Neuron (in vitro differentiated cells): ENCODE measurements at regions not wholly inside any gene's neighbourhood (a gene's known extent, or its start where the extent isn't known, plus 50 kb on each side); places are given as distances from the start of the nearest gene placed in this dataset.

Source experiments
- H2AFZ ChIP-seq: one replicate; pipeline ENCODE4 v1.6.1; 2013; ENCODE audit warnings: low read depth, mild to moderate bottlenecking, inconsistent platforms, low read length, moderate library complexity
- H3K27me3 ChIP-seq: one replicate; pipeline ENCODE4 v1.6.1; 2013; ENCODE audit warnings: low read length; ENCODE audit not compliant: insufficient read depth
- H3K36me3 ChIP-seq: one replicate; pipeline ENCODE4 v1.6.1; 2013; ENCODE audit warnings: low read length; ENCODE audit not compliant: insufficient read depth
- H3K4me1 ChIP-seq: one replicate; pipeline ENCODE4 v1.6.1; 2013; ENCODE audit warnings: low read length; ENCODE audit not compliant: insufficient read depth
- H3K4me3 ChIP-seq: 2 replicates; pipeline ENCODE4 v1.5.1; 2013; ENCODE audit warnings: mild to moderate bottlenecking, low read length, moderate library complexity
- H3K9me3 ChIP-seq: one replicate; pipeline ENCODE4 v1.6.1; 2013; ENCODE audit warnings: low read length

DNA sequence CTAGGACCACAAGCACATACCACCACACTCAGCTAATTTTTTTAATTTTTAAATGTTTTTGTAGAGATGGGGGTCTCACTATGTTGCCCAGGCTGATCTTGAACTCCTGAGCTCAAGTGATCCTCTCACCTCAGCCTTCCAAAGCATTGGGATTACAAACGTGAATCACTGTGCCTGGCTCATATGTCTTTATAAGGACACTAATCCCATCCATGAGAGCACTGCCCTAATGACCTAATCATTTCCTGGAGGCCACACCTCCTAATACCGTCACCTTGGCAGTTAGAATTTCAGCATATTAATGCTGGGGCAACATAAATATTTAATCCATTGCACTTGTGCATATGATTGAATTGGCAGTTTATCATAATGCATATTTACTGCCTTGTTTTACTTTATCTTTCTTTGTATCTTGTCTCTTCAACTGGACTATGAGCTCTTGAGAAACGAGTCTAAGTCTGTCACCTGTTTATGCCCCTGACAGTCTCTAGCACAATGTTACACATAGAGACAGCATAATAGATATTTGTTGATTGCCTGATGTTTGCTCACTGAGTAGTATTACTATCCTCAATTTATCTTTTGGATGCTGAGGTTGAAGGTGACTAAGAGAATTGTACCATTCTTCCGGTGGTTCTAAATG is 172.0 kb downstream of the AASDH start:
- Histone ChIP-seq H3K27me3 (no peaks in the 10 kb centered on the region), H2AFZ (no peak overlapping the region), H3K4me3 (no peak overlapping the region), H3K9me3 (peaks cover 9% of the 10 kb centered on the region), H3K36me3 (peaks cover 11% of the 10 kb centered on the region), H3K4me1 (peaks cover 4% of the 10 kb centered on the region)

DNA sequence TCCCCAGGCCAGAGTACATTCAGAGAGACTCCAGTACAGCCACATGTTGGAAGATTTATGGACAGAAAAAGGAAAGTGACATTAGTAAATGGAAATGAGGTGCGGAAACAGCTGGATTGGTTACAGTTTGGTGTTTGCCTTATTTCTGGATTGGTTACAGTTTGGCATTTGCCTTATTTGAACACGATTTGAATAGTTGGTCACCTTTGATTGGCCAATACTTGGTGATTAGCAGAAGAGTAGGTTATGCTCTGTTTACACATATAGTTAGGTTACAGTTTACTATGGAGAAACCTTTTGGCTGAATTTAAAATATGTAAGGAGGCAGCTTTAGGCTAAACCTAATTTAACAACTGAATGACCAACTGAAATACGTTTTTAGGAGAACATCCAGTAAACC is 173.7 kb downstream of the AASDH start:
- Histone ChIP-seq H3K27me3 (no peaks in the 10 kb centered on the region), H3K36me3 (peaks cover 7% of the 10 kb centered on the region)

DNA sequence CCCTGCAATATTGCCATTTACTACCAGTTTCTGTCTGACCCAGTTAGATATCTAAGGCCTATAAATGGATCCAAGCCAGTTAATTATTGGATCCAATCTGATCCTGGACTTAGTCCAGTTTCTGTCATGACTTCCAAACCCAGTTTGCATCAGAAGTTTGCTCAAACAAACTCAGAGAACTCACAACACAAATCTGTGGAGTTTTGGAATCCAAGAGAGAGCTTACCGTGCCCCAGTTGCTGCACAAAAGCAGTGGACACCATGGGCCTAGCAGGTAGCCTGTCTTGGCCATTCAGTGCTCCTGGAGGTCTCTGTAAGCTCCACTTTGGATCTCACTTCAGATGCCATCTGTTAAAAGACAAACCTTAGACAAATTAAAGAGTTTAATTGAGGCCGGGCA is 174.5 kb downstream of the AASDH start:
- peaks cover 14% of the 10 kb centered on the region for H3K9me3 ChIP-seq
- H3K27me3 ChIP-seq, result no peaks in the 10 kb centered on the region
- peaks cover 4% of the 10 kb centered on the region for H3K4me1 ChIP-seq
- no peak overlapping the region for H2AFZ ChIP-seq
- no peak overlapping the region for H3K4me3 ChIP-seq
- H3K36me3 ChIP-seq, result peaks cover 10% of the 10 kb centered on the region

More for the DNA sequence above, 173.7 kb downstream of the AASDH start:
- peaks cover 14% of the 10 kb centered on the region for H3K9me3 ChIP-seq
- H3K4me1 ChIP-seq, result peaks cover 4% of the 10 kb centered on the region
- no peak overlapping the region for H2AFZ ChIP-seq
- H3K4me3 ChIP-seq, result no peak overlapping the region

DNA sequence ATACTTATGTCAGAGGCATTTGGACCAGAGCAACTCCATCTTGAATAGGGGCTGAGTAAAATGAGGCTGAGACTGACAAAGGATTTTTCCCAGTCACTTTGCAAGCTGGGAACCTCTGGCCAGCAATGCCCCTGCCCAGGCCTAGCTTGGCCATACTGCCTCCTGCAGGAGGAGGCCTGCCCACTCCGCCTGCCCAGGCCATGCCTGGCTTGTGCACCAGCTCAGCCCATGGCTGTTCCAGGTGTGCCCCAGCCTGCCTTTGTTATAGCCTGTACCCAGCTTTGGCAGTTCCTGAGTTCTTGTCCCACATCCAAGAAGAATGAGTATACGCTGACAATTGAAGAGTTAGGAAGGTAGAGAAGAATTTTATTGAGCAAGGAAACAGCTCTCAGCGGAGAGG is 176.1 kb downstream of the AASDH start:
- H3K27me3 ChIP-seq, result no peaks in the 10 kb centered on the region
- no peak overlapping the region for H2AFZ ChIP-seq
- H3K9me3 ChIP-seq, result peaks cover 12% of the 10 kb centered on the region
- H3K4me1 ChIP-seq, result peaks cover 4% of the 10 kb centered on the region
- H3K36me3 ChIP-seq, result peaks cover 19% of the 10 kb centered on the region
- no peak overlapping the region for H3K4me3 ChIP-seq

DNA sequence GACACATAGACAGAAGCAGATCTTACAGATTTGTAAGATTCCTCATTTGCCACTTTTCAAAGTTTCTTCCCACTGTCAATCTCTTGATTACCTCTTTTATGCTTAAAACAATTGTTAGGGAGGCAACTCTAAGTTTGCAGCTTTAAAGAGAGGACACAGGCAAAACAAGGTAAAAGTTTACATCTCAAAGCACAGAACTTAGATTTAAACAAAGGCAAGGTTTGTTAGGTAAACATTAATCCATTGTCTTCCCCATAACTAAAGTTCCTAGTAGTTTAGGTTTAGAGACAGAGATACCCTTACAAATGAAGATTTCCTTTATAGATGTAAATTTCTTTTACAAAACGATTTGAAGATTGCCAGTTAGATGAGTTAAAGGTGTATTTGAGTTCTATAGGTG is 176.9 kb downstream of the AASDH start:
- H3K27me3 ChIP-seq, result no peaks in the 10 kb centered on the region
- peaks cover 1% of the 10 kb centered on the region for H3K4me1 ChIP-seq
- no peak overlapping the region for H3K4me3 ChIP-seq
- no peak overlapping the region for H2AFZ ChIP-seq
- H3K36me3 ChIP-seq, result peaks cover 21% of the 10 kb centered on the region
- H3K9me3 ChIP-seq, result peaks cover 12% of the 10 kb centered on the region

DNA sequence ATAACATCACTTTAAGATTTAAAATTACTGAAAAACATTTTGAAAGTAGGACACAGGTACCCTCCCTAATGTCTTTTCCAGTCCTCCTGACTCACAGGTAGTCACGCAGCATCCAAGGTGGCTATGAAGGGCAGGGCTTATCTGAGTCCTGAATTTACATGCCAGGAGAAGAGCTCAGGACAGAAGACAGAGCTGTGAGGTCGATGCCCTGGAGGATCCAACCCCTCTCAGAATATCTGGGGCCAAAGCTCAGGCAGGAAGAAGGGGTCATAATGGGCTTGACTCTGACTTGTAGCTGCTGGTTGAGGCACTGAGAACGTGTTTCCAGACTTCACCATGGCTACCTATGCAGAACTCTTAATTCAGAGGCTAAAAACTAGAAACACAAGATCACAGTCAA is 177.5 kb downstream of the AASDH start:
- no peak overlapping the region for H2AFZ ChIP-seq
- peaks cover 21% of the 10 kb centered on the region for H3K36me3 ChIP-seq
- H3K27me3 ChIP-seq, result no peaks in the 10 kb centered on the region
- H3K4me1 ChIP-seq, result no peaks in the 10 kb centered on the region
- H3K4me3 ChIP-seq, result no peak overlapping the region
- peaks cover 12% of the 10 kb centered on the region for H3K9me3 ChIP-seq

DNA sequence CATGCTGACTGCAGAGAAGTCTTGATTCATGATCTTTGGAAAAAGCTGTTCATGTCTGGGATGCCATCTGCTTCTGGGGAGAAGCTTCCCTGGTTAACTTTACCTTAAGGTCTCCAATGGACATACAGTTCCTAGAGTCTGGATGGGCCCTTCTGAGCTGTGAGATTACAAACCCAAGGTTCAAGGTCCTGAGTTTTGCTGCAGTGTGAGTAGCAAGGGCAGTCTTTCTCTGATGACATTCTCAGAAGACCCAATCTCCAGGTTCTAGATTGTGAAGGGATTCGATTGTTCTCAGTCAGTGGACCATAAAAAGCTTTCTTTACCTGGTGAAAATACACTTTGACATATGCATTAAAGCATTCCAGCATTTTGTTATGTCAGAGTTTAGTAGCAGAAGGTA is 179.2 kb downstream of the AASDH start:
- H3K27me3 ChIP-seq, result no peaks in the 10 kb centered on the region
- H2AFZ ChIP-seq, result no peak overlapping the region
- H3K36me3 ChIP-seq, result peaks cover 27% of the 10 kb centered on the region
- H3K9me3 ChIP-seq, result peaks cover 14% of the 10 kb centered on the region
- H3K4me1 ChIP-seq, result no peaks in the 10 kb centered on the region
- H3K4me3 ChIP-seq, result no peak overlapping the region

DNA sequence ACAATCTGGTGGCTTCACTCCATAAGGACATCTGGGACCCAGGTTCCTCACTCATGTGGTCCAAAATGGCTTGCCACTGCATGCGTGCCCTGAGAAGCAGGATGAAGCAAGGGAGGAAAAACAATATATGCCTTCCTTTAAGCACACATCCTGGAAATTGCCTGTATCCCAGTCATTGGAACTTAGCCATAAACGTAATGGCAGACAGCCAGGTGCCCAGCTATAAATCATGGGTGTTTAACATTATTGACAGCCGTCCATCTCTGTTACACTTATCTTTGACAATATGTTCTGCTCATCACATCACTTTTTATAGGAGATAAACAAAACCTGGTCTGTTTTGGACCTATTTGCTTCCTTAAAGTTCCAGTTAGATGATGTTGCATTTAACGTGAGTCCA is 181.0 kb downstream of the AASDH start:
- no peaks in the 10 kb centered on the region for H3K27me3 ChIP-seq
- H2AFZ ChIP-seq, result no peak overlapping the region
- peaks cover 12% of the 10 kb centered on the region for H3K9me3 ChIP-seq
- H3K36me3 ChIP-seq, result peaks cover 30% of the 10 kb centered on the region
- H3K4me3 ChIP-seq, result no peak overlapping the region
- H3K4me1 ChIP-seq, result no peaks in the 10 kb centered on the region

DNA sequence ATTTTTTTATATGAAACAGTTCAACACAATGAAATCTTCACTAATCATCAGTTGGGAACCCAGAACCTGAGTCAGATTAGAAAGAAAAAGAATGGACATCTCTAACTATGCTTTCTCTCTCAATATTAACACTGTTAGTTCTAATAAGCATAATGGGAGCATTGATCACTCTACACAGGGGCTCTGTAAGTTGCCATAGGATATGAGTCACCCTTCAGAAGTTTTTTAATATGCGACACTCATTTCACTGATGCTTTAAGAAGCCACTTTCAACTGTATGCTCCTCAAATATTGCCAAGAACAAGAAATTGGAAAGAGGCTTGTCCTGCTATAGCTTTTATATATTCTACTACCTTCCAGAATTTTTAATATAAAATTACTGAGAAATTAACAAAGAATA is 187.0 kb downstream of the AASDH start:
- no peak overlapping the region for H2AFZ ChIP-seq
- peaks cover 2% of the 10 kb centered on the region for H3K9me3 ChIP-seq
- H3K27me3 ChIP-seq, result no peaks in the 10 kb centered on the region
- peaks cover 14% of the 10 kb centered on the region for H3K36me3 ChIP-seq
- no peaks in the 10 kb centered on the region for H3K4me1 ChIP-seq
- no peak overlapping the region for H3K4me3 ChIP-seq

DNA sequence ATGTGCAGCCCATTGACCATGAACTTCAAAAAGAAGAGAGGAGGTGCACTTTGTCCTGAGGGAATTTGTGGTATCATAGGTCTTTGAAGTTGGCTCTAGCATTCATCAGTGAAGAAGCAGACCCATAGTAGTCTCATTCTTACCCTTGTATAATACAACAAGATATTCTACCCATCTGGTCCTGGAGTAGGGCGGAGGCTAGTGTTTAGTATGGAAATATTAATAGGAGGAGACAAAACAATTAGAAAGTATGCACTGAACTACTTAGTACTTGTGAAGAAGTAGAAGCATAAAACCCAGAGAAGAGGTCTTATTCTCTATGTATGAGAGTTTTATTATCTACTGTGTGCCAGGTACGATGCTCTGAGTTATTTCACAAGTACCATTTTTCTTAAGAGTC is 189.0 kb downstream of the AASDH start:
- Histone ChIP-seq H3K27me3 (no peaks in the 10 kb centered on the region), H2AFZ (no peak overlapping the region), H3K36me3 (peaks cover 7% of the 10 kb centered on the region), H3K4me1 (no peaks in the 10 kb centered on the region), H3K9me3 (no peaks in the 10 kb centered on the region), H3K4me3 (no peak overlapping the region)

DNA sequence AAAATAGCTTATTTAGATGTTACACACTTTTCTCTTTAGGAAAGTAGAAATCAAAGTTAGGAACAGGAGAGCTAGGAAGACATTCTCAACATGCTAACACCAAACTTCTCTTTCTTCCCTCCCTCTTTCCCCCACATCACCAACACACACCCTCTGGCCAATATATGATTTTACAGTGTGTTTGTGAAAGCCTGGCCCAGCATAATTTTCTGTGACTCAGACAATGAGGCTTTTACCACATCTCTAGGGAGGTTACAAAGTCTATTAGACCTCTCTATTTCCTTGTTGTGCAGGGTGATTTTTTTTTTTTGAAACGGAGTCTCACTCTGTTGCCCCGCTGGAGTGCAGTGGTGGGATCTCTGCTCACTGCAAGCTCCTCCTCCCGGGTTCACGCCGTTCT is 189.9 kb downstream of the AASDH start:
- Histone ChIP-seq H3K36me3 (peaks cover 7% of the 10 kb centered on the region), H3K4me1 (no peaks in the 10 kb centered on the region), H3K4me3 (no peak overlapping the region), H3K9me3 (no peaks in the 10 kb centered on the region), H2AFZ (no peak overlapping the region), H3K27me3 (no peaks in the 10 kb centered on the region)

DNA sequence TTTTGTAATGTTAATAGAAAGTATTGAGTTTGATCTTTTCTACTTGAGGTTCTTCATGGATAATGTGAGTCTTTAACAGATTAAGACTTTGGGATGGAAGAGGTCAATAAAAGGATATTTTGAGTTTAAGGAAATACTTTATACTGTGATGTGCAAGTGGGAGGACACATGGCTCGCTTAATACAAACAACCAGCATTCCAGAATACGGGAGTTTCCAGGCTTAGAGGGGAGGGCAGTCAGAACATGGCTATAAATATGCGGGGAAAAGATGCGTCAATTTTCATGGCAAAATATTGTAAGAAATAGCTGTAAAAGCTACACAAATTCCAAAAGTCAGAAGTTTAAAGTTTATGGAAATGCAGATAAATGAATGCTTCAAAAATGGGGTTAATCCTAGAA is 192.3 kb downstream of the AASDH start:
- Histone ChIP-seq H3K4me3 (no peak overlapping the region), H2AFZ (no peak overlapping the region), H3K27me3 (no peaks in the 10 kb centered on the region), H3K4me1 (no peaks in the 10 kb centered on the region), H3K36me3 (peaks cover 20% of the 10 kb centered on the region), H3K9me3 (peaks cover 11% of the 10 kb centered on the region)

DNA sequence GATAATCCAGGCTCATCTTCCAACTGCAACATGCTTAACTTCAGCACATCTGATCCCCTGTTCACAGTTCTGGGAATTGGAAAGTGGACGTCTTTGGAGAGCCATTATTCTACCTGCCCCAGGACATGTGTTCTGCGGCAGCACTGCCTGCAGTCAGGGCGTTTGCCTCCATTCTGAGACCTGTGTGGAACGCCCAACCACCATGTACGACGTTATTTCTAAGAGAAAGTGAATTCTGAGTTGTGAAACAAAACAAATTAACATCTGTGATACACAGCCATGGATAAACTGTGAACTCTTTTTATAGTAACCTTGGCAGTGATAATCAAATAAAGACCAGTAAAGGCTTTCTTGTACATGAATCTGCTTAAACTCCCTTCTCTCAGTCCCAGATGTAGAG is 195.8 kb downstream of the AASDH start:
- Histone ChIP-seq H3K4me1 (peaks cover 2% of the 10 kb centered on the region), H3K36me3 (peaks cover 26% of the 10 kb centered on the region), H2AFZ (no peak overlapping the region), H3K27me3 (no peaks in the 10 kb centered on the region), H3K9me3 (peaks cover 11% of the 10 kb centered on the region), H3K4me3 (no peak overlapping the region)

DNA sequence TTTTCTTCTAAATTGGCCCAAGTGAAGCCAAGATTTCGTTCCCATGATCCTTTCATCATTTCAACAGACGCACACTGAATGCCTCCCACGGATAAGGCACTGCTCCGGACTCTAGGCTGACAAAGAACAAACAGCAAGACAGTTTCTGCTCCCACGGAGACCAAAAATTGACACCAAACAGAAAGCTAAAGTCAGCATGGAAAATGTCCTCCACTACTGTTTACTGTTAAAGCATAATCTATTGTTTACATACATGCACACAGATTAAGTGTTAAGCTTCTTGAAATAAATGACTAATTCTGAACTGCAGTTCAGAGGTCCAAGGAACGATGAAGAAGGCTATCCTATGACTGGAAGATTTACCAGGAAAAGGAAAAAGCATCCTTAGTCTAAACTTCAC is 199.6 kb downstream of the AASDH start:
- Histone ChIP-seq H3K4me1 (peaks cover 2% of the 10 kb centered on the region), H3K9me3 (peaks cover 13% of the 10 kb centered on the region), H3K4me3 (no peak overlapping the region), H2AFZ (no peak overlapping the region), H3K27me3 (no peaks in the 10 kb centered on the region), H3K36me3 (peaks cover 40% of the 10 kb centered on the region)
